ENCODE measurements at regions not wholly inside any gene's neighbourhood (a gene's known extent, or its start where the extent isn't known, plus 50 kb on each side); places are given as distances from the start of the nearest gene placed in this dataset.

DNA sequence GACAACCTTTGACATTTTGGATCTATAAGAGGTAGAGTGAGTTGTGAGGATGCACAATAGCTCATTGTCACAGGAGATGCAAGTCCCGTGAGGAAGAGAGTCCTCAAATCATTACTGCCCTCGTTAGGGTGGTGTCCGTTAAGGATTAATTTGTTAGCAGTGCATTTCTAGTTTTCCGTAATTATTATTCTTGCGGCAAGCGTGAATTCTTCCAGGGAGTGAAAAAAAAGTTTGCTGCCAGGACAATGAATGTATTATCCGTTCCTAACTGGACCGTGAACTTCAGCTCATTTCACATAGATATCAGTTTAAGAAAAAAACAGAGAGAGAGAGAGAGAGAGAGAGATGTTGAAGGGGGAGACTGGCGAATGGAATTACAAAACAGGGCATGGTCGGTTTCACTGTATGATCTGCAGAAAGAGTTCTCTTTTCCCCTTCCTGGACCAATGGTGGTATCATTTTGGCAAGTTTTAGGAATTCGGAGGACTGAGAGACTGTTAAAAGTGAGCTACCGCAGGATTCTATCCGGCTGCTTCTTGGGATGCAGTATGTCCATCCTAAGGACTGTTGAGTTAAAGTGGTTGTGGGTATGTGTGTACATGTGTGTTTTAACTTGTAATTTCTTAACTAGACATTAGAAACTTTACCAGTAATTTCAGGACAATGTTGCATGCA, 216.0 kb upstream of the NFIA start:
- TF ChIP-seq CTCF (IDR thresholded peaks at IDR 0.05) (no peak), ZFX (IDR thresholded peaks at IDR 0.05; ENCODE audit: borderline replicate concordance) (no peak)
- H3K27ac ChIP-seq = no peak overlapping the region

GRCh38 chr1:60865166-60865565, 217.2 kb upstream of the NFIA start:
- H3K27ac ChIP-seq = no peak overlapping the region
- no peak for TF ChIP-seq ZFX (IDR thresholded peaks at IDR 0.05; ENCODE audit: borderline replicate concordance)
- TF ChIP-seq CTCF (IDR thresholded peaks at IDR 0.05) = no peak

- H3K27ac ChIP-seq = no peak overlapping the region
- TF ChIP-seq ZFX (IDR thresholded peaks at IDR 0.05; ENCODE audit: borderline replicate concordance) (no peak), CTCF (IDR thresholded peaks at IDR 0.05) (no peak)
These were observed 217.6 kb upstream of the NFIA start for GRCh38 chr1:60864722-60865121.

GRCh38 chr1:60863131-60863530, 219.2 kb upstream of the NFIA start:
- TF ChIP-seq CTCF (IDR thresholded peaks at IDR 0.05) = no peak
- TF ChIP-seq ZFX (IDR thresholded peaks at IDR 0.05; ENCODE audit: borderline replicate concordance) = no peak

GRCh38 chr1:60861961-60862567, 220.3 kb upstream of the NFIA start:
- no peak overlapping the region for H3K27ac ChIP-seq
- no peak for TF ChIP-seq CTCF (IDR thresholded peaks at IDR 0.05)
- TF ChIP-seq ZFX (IDR thresholded peaks at IDR 0.05; ENCODE audit: borderline replicate concordance) = no peak

More at GRCh38 chr1:60863131-60863530, 219.2 kb upstream of the NFIA start:
- H3K27ac ChIP-seq = no peak overlapping the region

GRCh38 chr1:60859111-60859510, 223.2 kb upstream of the NFIA start:
- TF ChIP-seq ZFX (IDR thresholded peaks at IDR 0.05; ENCODE audit: borderline replicate concordance) (no peak), CTCF (IDR thresholded peaks at IDR 0.05) (no peak)
- no peak overlapping the region for H3K27ac ChIP-seq

GRCh38 chr1:60857851-60858250, 224.5 kb upstream of the NFIA start:
- H3K27ac ChIP-seq = no peak overlapping the region
- no peak for TF ChIP-seq CTCF (IDR thresholded peaks at IDR 0.05)
- no peak for TF ChIP-seq ZFX (IDR thresholded peaks at IDR 0.05; ENCODE audit: borderline replicate concordance)
